ENCODE measurements at regions not wholly inside any gene's neighbourhood (a gene's known extent, or its start where the extent isn't known, plus 50 kb on each side); places are given as distances from the start of the nearest gene placed in this dataset.

GRCh38 chr3:180825964-180826363 is 86.5 kb upstream of the FXR1 start:
- no peak overlapping the region for H3K9ac ChIP-seq (ENCODE audit: control insufficient read depth, extremely low read depth, insufficient read depth, low read length)
- no peaks in the 10 kb centered on the region for H3K27me3 ChIP-seq (ENCODE audit: control insufficient read depth, extremely low read depth, insufficient read depth, low read length)
- no peaks in the 10 kb centered on the region for H4K20me1 ChIP-seq (ENCODE audit: control insufficient read depth, extremely low read depth, insufficient read depth, low read length)
- no peaks in the 10 kb centered on the region for H3K4me1 ChIP-seq (ENCODE audit: control insufficient read depth, extremely low read depth, insufficient read depth, low read length)
- no peak for TF ChIP-seq CTCF (optimal IDR thresholded peaks at IDR 0.05 in 1 of 3, IDR thresholded peaks at IDR 0.05 in 1 of 3, conservative IDR thresholded peaks at IDR 0.05 in 1 of 3; ENCODE audit: extremely low read depth in 1 of 3, insufficient read depth in 2 of 3, low read length in 3 of 3)
- TF ChIP-seq EZH2 (IDR thresholded peaks at IDR 0.05; ENCODE audit: low read length): no peak
- H3K9me1 ChIP-seq (ENCODE audit: control insufficient read depth, extremely low read depth, insufficient read depth, low read length): no peaks in the 10 kb centered on the region
- DNase-seq (ENCODE audit: low read depth, low spot score) (no peak), FAIRE-seq (no peak)
- H3K79me2 ChIP-seq (ENCODE audit: control insufficient read depth, insufficient read depth, low read length): no peaks in the 10 kb centered on the region
- H3K36me3 ChIP-seq (ENCODE audit: control insufficient read depth in 2 of 2, extremely low read depth in 1 of 2, insufficient read depth in 2 of 2, low read length in 2 of 2): no peaks in the 10 kb centered on the region
- no peak overlapping the region for H3K4me3 ChIP-seq (ENCODE audit: control insufficient read depth in 2 of 3, extremely low read depth in 1 of 3, insufficient read depth in 2 of 3, low read depth in 1 of 3, low read length in 3 of 3)
- no peak overlapping the region for H3K27ac ChIP-seq (ENCODE audit: control insufficient read depth, insufficient read depth, low read length)
- H3K4me2 ChIP-seq (ENCODE audit: control insufficient read depth, extremely low read depth, insufficient read depth, low read depth, low read length): no peak overlapping the region
- H3K9me3 ChIP-seq (ENCODE audit: control insufficient read depth, low read depth, low read length): no peaks in the 10 kb centered on the region
- no peak overlapping the region for H2AFZ ChIP-seq (ENCODE audit: control insufficient read depth, low read length)
- dilution Hi-C loops (cut with MboI; ENCODE audit: extremely low pct_ligation_motif_present, low sequenced_read_pairs): no loop called here

DNA sequence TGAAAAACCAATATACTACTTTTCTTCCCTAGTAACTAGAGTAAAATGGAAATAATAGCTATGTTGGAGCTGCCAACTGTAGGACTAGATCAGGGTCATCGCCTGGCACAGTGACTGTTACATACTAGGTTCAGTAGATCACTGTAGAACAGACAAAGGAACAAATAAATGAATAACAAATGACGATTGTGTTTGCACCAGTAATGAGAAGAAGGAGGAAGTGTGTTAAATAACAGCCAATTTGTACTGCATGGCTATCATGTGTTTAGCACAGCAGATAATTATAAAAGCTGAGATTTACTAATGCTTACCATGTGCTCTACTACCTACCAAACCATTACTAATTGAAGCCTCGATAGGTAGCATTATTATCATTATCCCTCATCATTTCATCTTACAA is 85.3 kb upstream of the FXR1 start:
- no peaks in the 10 kb centered on the region for H3K4me1 ChIP-seq (ENCODE audit: control insufficient read depth, extremely low read depth, insufficient read depth, low read length)
- FAIRE-seq: no peak
- dilution Hi-C loops (cut with MboI; ENCODE audit: extremely low pct_ligation_motif_present, low sequenced_read_pairs): no loop called here

More for the DNA sequence above, 85.3 kb upstream of the FXR1 start:
- H3K9ac ChIP-seq (ENCODE audit: control insufficient read depth, extremely low read depth, insufficient read depth, low read length): no peak overlapping the region
- no peaks in the 10 kb centered on the region for H3K79me2 ChIP-seq (ENCODE audit: control insufficient read depth, insufficient read depth, low read length)
- no peak overlapping the region for H3K27ac ChIP-seq (ENCODE audit: control insufficient read depth, insufficient read depth, low read length)
- H3K27me3 ChIP-seq (ENCODE audit: control insufficient read depth, extremely low read depth, insufficient read depth, low read length): no peaks in the 10 kb centered on the region
- no peak for DNase-seq (ENCODE audit: low read depth, low spot score)
- no peaks in the 10 kb centered on the region for H4K20me1 ChIP-seq (ENCODE audit: control insufficient read depth, extremely low read depth, insufficient read depth, low read length)
- no peak overlapping the region for H2AFZ ChIP-seq (ENCODE audit: control insufficient read depth, low read length)
- no peaks in the 10 kb centered on the region for H3K9me3 ChIP-seq (ENCODE audit: control insufficient read depth, low read depth, low read length)
- H3K4me2 ChIP-seq (ENCODE audit: control insufficient read depth, extremely low read depth, insufficient read depth, low read depth, low read length): no peak overlapping the region
- H3K4me3 ChIP-seq (ENCODE audit: control insufficient read depth in 2 of 3, extremely low read depth in 1 of 3, insufficient read depth in 2 of 3, low read depth in 1 of 3, low read length in 3 of 3): no peak overlapping the region
- TF ChIP-seq CTCF (optimal IDR thresholded peaks at IDR 0.05 in 1 of 3, IDR thresholded peaks at IDR 0.05 in 1 of 3, conservative IDR thresholded peaks at IDR 0.05 in 1 of 3; ENCODE audit: extremely low read depth in 1 of 3, insufficient read depth in 2 of 3, low read length in 3 of 3) (no peak), EZH2 (IDR thresholded peaks at IDR 0.05; ENCODE audit: low read length) (no peak)
- no peaks in the 10 kb centered on the region for H3K9me1 ChIP-seq (ENCODE audit: control insufficient read depth, extremely low read depth, insufficient read depth, low read length)
- no peaks in the 10 kb centered on the region for H3K36me3 ChIP-seq (ENCODE audit: control insufficient read depth in 2 of 2, extremely low read depth in 1 of 2, insufficient read depth in 2 of 2, low read length in 2 of 2)
